Astrocyte of the cerebellum (primary cell): ENCODE measurements at regions not wholly inside any gene's neighbourhood (a gene's known extent, or its start where the extent isn't known, plus 50 kb on each side); places are given as distances from the start of the nearest gene placed in this dataset.

Experiments
- DNase-seq: peaks from one replicate; pipeline ENCODE4 v3.0.0-alpha.2; 2011; ENCODE audit warnings: low read depth
- H3K4me3 ChIP-seq: 2 replicates; pipeline ENCODE4 v1.5.1; 2011; ENCODE audit warnings: mild to moderate bottlenecking, low read depth, low read length, moderate library complexity
- in situ Hi-C: cut with HindIII; loops from 2 replicates; pipeline ENCODE4 v1.10.0; 2017; ENCODE audit warnings: low sequenced_read_pairs
- TF ChIP-seq, protein P1 (sequence below): IDR thresholded peaks from 2 replicates; pipeline ENCODE4 v1.5.1; 2012; ENCODE audit warnings: low read length, low read depth, moderate library complexity, mild to moderate bottlenecking; ENCODE audit errors: missing control alignments

- in situ Hi-C loops, result no loop called here
- DNase-seq, result no peak
- TF ChIP-seq, protein P1, sequence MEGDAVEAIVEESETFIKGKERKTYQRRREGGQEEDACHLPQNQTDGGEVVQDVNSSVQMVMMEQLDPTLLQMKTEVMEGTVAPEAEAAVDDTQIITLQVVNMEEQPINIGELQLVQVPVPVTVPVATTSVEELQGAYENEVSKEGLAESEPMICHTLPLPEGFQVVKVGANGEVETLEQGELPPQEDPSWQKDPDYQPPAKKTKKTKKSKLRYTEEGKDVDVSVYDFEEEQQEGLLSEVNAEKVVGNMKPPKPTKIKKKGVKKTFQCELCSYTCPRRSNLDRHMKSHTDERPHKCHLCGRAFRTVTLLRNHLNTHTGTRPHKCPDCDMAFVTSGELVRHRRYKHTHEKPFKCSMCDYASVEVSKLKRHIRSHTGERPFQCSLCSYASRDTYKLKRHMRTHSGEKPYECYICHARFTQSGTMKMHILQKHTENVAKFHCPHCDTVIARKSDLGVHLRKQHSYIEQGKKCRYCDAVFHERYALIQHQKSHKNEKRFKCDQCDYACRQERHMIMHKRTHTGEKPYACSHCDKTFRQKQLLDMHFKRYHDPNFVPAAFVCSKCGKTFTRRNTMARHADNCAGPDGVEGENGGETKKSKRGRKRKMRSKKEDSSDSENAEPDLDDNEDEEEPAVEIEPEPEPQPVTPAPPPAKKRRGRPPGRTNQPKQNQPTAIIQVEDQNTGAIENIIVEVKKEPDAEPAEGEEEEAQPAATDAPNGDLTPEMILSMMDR, result no peak
- no peak overlapping the region for H3K4me3 ChIP-seq
Measured at GRCh38 chr7:149568218-149568617, 70.6 kb upstream of the ZNF746 start.

GRCh38 chr7:149566103-149566502 is 68.5 kb upstream of the ZNF746 start:
- no peak overlapping the region for H3K4me3 ChIP-seq
- TF ChIP-seq, protein P1, result no peak
- DNase-seq, result no peak
- in situ Hi-C loops, result no loop called here

DNA sequence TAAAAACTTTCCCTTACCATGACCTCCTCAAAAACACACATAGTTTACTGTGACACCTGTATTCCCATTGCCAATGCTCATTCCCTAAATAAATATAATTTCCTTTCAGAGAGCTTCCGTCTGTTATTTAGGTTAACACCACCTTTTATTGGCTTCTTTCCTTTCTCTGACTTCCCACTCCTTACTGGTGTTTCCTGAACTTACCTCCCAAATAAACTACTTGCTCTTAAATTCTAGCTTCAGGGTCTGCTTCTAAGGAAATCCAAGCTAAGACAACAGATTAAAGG is 67.4 kb upstream of the ZNF746 start:
- TF ChIP-seq, protein P1, result no peak
- in situ Hi-C loops, result no loop called here
- no peak overlapping the region for H3K4me3 ChIP-seq
- DNase-seq, result no peak

DNA sequence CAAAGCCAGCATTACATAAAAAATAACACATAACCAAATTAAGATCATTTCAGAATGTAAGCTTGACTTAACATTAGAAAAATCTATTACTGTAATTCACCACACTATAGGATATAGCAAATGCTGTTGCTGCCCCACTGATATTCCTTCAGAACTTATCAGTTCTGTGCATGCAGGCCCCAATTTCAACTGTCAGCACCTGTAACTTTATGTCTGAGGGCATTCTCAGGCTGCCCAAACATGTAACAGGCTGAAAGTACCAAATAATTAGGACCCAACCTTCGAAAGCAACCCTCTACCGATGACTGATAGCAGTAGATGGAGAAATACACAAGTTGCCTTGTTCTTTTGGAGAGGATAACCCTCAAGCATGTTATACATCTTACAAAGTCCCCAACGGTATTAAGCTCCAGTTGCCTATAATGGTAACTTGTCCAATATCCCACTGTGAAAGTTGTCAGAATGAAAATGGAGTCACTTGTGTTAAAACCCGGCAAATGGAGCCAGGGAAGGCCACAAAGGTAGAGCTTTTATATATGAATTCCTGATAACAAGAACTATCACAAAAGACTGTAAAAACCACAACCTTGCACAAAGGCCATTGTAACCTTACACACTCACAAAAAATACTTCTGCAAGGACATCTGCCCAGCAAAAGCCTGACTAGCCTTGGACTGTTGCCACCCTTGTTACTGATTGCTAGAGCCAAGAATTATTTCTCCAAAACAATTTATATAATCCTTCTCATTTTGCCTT is 66.9 kb upstream of the ZNF746 start:
- H3K4me3 ChIP-seq, result no peak overlapping the region
- in situ Hi-C loops, result no loop called here
- TF ChIP-seq, protein P1, result no peak
- DNase-seq, result no peak

DNA sequence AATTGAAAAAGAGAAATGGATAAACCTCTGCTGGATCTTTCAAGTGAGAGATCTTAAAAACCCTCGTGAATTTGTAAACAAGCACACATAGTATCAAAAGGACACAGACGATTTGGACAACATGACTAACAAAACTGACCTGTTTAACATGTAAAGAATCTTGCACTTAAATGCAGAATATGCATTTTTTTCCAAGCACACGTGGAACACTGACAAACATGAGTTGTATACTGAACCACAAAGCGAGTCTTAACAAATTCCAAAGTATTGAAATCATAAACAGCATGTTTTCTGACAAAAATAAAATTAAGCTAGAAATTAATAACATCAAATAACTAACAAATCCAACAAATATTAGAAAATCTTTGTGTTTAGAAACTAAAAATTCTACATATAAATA is 65.0 kb upstream of the ZNF746 start:
- no peak overlapping the region for H3K4me3 ChIP-seq
- in situ Hi-C loops, result no loop called here
- TF ChIP-seq, protein P1, result no peak
- DNase-seq, result peak; percentile 12

- in situ Hi-C loops, result no loop called here
- H3K4me3 ChIP-seq, result no peak overlapping the region
- TF ChIP-seq, protein P1, result no peak
- DNase-seq, result no peak
Measured at GRCh38 chr7:149561072-149561471, 63.5 kb upstream of the ZNF746 start.

DNA sequence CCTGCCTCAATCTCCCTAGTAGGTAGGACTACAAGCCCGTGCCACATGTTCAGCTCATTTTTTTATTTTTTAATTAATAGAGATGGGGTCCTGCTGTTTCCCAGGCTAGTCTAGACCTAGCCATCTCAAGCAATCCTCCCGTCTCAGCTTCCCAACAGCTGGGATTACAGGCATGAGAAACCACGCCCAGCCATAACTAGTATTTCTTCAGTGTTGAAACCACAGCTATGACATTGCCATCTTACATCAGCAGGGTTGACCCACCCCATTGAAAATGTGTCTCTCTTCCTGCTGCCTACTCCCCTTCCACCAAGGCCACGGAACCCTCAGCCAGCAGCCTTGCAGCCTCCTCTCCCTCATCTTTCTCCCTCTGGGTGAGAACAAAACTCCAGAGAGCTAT is 62.1 kb upstream of the ZNF746 start:
- TF ChIP-seq, protein P1, result no peak
- in situ Hi-C loops, result no loop called here

More for the DNA sequence above, 62.1 kb upstream of the ZNF746 start:
- no peak overlapping the region for H3K4me3 ChIP-seq
- no peak for DNase-seq
